ENCODE measurements at regions not wholly inside any gene's neighbourhood (a gene's known extent, or its start where the extent isn't known, plus 50 kb on each side); places are given as distances from the start of the nearest gene placed in this dataset.
"Not testable (repeated sequence)": the region's sequence is repeated elsewhere in the genome, so short reads cannot be mapped to it uniquely, and the experiment has no call there.

DNA sequence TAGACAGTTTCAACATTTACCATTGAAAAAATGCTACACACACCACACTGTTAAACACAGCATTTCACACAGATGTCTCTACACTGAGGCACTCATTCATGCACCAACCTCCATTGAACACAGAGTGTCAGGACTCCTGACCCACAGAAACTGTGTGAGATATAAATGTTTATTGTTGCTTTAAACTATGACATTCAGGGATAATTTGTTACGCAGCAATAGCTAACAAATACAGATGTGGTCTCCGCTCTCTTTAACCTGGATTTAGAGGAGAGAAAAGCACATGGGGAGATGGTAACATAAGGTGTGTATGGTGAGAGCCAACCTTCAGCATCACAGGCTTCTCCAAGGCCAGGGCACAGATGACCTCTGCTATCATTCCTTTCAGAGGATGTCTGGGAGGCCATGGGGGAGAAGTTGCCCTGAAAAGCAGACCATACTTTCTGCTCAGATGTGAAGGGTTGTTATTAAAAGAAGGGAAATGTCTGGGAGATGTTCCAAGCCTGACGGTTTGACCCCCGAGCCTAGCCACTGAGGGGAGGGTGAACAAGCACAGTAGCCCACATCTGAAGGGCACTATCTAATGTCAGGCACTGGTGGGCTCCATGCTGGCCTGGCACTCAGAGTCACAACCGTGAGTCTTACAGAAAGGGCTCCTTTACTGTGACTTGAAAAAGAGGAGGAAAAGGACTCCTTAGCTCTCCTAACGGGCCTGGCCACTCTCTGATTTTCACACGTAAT is 284.5 kb upstream of the TLE3 start:
- FAIRE-seq (no peak), DNase-seq (ENCODE audit: insufficient read length, low spot score) (no peak)

GRCh38 chr15:70379938-70380883 is 282.5 kb upstream of the TLE3 start:
- DNase-seq (ENCODE audit: insufficient read length, low spot score) (no peak), FAIRE-seq (no peak)

DNA sequence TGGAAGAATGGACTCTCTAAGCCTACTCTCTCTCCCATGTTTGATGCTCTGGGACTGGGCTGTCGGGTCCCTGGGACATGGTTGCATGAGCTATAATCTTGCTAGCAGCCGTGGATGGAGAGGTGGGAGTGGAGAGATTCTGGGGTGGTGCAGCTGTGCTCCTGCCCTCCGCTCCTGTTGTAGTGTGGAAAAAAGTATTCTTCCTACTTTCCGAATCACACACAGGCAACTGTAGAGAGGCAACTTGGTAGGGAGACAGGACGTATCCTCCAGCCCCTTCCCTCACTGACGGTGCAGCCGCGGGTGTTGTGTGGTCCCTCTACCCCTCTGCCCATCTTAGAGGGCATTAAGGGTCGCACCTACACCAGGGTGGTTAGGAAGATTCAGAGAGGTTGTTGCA is 281.4 kb upstream of the TLE3 start:
- FAIRE-seq, result no peak

GRCh38 chr15:70378126-70379031 is 280.7 kb upstream of the TLE3 start:
- no peak for DNase-seq (ENCODE audit: insufficient read length, low spot score)
- no peak for FAIRE-seq

More for the DNA sequence above, 281.4 kb upstream of the TLE3 start:
- DNase-seq (ENCODE audit: insufficient read length, low spot score), result no peak

GRCh38 chr15:70376929-70377691 is 279.4 kb upstream of the TLE3 start:
- FAIRE-seq (no peak), DNase-seq (ENCODE audit: insufficient read length, low spot score) (no peak)

DNA sequence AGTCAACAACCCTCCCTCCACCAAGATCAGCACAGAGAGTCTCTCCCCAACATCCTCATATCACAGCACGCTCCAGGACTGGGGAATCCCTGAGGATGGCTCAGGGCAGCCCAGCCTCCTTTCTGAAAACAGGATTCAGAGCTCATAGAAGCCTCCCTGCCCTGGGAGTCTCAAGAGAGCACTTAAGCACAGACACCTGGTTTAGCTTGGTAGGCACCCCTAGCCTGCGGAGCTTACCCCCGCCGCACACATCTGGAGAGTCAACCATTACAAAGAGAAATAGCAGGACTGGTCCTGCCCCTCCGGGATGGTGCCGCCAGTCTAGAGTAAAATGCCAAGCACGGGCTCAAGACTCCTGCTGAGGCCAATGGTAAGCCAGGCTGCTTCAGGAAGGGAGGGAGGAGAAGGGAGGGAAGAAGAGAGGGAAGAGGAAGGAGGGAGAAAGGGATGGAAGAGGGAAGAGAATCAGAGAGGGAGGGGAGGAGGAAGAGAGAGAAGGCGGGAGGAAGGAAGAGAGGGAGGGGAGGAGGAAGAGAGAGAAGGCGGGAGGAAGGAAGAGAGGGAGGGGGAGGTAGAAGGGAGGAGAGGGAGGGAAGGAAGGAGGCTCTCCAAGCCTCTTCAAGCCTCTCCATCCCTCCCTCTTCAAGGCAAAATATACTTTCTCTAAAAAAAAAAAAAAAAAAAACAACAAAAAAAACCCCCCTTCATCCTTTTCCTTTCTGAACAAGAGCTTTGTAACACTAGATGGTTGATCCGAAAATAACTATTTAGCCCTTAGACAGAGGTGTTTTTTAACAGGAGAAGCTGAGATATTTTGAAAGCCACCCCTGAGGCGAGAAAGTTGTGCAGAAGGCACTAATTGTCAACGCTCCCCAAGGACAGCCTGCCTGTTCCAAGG is 278.6 kb upstream of the TLE3 start:
- FAIRE-seq (no peak), DNase-seq (ENCODE audit: insufficient read length, low spot score) (no peak)

DNA sequence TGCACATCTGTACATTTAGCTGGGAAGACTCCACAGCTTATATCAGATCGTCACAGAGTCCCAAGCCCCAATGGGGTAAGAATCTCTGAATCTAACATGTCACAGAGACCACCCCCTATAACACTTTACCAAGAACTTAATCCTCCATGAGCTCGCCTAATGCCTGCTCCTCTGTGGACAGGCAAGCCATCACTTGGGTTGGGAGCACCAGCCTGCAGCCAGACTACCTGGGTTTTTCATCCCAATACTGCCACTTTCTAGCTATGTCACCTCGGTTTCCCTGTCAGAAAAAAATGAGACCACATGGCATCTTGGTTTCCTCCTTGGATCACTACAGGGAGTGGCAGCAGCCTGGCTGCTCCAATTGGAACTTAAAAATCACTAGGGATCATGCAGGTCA is 277.9 kb upstream of the TLE3 start:
- FAIRE-seq (peak; percentile 54), DNase-seq (ENCODE audit: insufficient read length, low spot score) (no peak)

GRCh38 chr15:70375006-70375431 is 277.3 kb upstream of the TLE3 start:
- peak; percentile 93 for FAIRE-seq

GRCh38 chr15:70374096-70374495 is 276.4 kb upstream of the TLE3 start:
- FAIRE-seq (no peak), DNase-seq (ENCODE audit: insufficient read length, low spot score) (no peak)

More at GRCh38 chr15:70375006-70375431, 277.3 kb upstream of the TLE3 start:
- DNase-seq (ENCODE audit: insufficient read length, low spot score), result peak; percentile 76

DNA sequence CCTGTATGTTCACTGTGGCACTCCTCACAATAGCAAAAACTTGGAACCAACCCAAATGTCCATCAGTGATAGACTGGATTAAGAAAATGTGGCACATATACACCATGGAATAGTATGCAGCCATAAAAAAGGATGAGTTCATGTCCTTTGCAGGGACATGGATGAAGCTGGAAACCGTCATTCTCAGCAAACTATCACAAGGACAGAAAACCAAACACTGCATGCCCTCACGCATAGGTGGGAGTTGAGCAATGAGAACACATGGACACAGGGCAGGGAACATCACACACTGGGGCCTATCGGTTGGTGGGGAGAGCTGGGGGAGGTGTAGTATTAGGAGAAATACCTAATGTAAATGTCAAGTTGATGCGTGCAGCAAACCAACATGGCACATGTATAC is 275.7 kb upstream of the TLE3 start:
- DNase-seq (ENCODE audit: insufficient read length, low spot score); FAIRE-seq: not testable (repeated sequence)

DNA sequence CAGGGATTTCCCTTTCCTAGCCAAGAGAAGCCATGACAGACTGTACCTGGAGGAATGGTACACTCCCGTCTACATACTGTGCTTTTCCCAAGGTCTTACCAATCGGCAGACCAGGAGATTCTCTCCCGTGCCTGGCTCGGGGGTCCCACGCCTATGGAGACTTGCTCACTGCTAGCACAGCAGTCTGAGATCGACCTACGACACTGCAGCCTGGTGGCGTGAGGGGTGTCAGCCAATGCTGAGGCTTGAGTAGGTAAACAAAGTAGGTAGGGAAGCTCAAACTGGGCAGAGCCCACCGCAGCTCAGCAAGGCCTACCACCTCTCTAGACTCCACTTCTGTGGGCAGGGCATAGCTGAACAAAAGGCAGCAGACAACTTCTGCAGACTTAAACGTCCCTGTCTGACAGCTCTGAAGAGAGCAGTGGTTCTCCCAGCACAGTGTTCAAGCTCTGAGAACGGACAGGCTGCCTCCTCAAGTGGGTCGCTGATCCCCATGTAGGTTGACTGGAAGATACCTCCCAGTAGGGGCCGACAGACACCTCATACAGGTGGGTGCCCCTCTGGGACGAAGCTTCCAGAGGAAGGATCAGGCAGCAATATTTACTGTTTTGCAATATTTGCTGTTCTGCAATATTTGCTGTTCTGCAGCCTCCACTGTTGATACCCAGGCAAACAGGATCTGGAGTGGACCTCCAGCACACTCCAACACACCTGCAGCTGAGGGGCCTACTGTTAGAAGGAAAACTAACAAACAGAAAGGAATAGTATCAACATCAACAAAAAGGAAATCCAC is 270.4 kb upstream of the TLE3 start:
- DNase-seq (ENCODE audit: insufficient read length, low spot score); FAIRE-seq: not testable (repeated sequence)

DNA sequence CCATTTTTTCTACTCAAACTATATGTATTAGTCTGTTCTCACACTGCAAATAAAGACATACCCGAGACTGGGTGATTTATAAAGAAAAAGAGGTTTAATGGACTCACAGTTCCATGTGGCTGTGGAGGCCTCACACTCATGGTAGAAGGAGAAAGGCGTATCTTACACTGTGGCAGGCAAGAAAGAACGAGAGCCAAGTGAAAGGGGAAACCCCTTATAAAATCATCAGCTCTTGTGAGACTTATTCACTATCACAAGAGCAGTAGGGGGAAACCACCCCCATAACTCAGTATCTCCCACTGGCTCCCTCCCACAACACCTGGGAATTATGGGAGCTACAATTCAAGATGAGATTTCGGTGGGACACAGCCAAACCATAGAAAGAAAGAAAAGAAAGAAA is 266.3 kb upstream of the TLE3 start:
- not testable (repeated sequence) for FAIRE-seq; DNase-seq (ENCODE audit: insufficient read length, low spot score)

- FAIRE-seq, result peak; percentile 91
- DNase-seq (ENCODE audit: insufficient read length, low spot score), result peak; percentile 71
Observed at GRCh38 chr15:70362886-70363285, 265.2 kb upstream of the TLE3 start.

GRCh38 chr15:70362350-70362749 is 264.6 kb upstream of the TLE3 start:
- no peak for FAIRE-seq
- no peak for DNase-seq (ENCODE audit: insufficient read length, low spot score)

DNA sequence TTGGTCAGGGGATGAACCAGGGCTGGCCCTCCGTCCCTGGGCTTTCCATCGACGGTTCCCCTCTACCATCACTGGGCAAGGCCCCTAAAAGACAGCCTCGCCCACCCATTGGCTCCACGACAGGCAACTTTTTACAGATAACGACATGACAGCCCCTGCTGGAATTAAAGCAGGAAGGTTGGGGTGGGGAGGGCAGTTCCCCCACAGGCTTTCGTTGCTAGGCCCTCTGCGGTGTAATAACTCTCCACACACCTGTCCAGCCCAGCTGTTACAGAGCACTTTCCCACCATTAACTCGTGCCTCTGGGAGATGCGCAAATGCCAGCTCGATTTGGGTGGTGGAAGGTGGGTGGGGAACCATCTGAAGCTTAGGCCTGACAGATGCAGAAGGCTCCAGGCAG is 264.2 kb upstream of the TLE3 start:
- DNase-seq (ENCODE audit: insufficient read length, low spot score) (no peak), FAIRE-seq (peak; percentile 46)

DNA sequence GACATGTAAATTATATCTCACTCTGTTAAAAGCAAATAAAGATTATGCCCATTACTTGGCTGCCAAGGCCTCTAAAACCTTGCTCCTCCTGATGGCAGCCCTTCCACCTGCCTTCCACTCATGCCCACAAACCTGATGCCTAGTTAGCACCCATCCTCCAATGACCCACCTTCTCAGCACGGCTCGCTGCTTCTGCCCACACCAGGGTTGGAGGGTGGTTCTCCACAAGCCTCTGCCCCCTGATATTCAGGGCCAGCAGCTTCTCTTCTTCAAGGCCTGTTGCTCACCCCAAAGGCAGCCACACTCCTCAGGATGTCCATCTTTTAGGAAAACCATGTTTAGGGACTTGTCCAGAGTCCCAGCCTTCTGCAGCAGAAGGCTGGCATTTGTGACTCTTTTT is 263.4 kb upstream of the TLE3 start:
- no peak for DNase-seq (ENCODE audit: insufficient read length, low spot score)
- FAIRE-seq, result no peak

DNA sequence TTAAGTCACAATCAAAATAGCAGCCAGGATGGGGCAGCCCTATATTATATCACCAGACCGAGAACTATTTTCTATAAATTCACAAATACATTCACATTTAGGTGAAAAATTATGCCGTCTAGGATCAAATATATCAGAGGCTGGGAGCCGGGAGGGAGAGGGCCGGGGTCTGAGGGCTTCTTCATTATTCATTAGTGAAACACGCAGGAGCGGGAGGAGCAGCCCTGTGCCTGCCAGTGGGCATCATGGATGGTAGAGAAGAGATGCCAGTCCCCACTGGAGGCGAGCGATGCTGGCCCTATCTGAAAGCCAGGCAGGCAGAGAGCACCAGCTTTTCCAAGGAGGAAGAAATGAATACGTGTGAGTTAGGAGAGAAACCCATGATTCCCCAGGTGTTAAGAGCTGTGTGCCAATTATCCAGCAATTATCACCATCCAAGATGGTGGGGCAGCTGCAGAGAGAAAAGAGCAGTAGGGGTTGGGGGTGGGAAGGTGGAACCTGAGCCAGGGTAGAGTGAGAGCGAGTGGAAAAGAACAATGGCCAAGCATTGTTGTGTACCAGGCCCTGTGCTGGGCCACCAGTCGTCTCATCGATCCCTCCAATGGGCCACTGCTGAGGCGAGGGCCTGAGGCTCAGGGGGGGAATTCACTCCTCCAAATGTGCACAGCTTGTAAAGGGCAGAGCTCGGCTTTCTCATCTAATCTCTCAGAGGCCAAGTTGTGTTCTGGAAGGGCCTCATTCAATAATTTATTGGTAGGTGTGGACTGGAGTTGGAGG is 261.3 kb upstream of the TLE3 start:
- FAIRE-seq (no peak), DNase-seq (ENCODE audit: insufficient read length, low spot score) (no peak)
